ENCODE measurements at regions not wholly inside any gene's neighbourhood (a gene's known extent, or its start where the extent isn't known, plus 50 kb on each side); places are given as distances from the start of the nearest gene placed in this dataset.
"Not testable (repeated sequence)": the region's sequence is repeated elsewhere in the genome, so short reads cannot be mapped to it uniquely, and the experiment has no call there.

DNA sequence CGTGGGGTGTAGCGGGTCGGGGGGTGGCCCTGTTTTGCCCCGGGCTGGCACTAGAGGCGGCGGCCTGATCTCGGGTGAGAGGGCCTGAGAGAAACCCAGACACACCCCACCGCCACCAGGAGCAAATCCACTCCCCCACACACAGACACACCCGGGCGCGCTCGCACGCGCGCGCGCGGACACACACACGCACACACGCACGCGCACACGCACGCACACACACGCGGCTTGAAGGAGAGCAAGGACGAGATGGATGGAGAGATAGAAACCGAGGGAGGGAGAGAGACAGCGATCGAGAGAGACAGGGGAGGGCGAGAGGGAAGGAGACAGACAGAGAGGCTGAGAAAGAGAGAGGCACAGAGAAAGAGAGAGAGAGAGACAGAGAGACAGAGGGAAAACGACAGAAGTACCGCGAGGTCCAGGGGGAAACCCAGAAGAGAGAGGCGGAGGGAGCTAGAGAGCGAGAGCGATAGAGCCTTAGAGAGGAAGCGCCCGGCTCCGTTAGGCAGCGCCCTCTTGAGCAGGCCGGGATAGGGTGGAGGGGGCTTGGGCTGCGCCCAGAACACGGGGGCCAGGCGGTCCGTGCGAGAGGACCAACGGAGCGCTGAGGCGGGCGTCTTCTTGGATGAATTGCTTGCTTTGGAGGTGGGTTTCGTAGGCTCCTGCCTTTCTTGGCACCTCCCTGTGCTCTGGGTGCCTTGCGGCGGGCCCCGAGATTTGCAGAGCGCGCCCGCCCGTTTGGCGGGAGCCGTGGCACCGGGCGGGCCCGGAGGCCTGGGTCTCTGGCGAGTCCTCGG is 69.7 kb downstream of the RNF187 start:
- TF ChIP-seq, protein P1, sequence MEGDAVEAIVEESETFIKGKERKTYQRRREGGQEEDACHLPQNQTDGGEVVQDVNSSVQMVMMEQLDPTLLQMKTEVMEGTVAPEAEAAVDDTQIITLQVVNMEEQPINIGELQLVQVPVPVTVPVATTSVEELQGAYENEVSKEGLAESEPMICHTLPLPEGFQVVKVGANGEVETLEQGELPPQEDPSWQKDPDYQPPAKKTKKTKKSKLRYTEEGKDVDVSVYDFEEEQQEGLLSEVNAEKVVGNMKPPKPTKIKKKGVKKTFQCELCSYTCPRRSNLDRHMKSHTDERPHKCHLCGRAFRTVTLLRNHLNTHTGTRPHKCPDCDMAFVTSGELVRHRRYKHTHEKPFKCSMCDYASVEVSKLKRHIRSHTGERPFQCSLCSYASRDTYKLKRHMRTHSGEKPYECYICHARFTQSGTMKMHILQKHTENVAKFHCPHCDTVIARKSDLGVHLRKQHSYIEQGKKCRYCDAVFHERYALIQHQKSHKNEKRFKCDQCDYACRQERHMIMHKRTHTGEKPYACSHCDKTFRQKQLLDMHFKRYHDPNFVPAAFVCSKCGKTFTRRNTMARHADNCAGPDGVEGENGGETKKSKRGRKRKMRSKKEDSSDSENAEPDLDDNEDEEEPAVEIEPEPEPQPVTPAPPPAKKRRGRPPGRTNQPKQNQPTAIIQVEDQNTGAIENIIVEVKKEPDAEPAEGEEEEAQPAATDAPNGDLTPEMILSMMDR (IDR thresholded peaks at IDR 0.05): not testable (repeated sequence)
- not testable (repeated sequence) for TF ChIP-seq EZH2 (IDR thresholded peaks at IDR 0.05; ENCODE audit: borderline replicate concordance, insufficient read depth, low read depth, low read length, poor library complexity, severe bottlenecking)

All from B cell (primary cell).